ENCODE measurements at regions not wholly inside any gene's neighbourhood (a gene's known extent, or its start where the extent isn't known, plus 50 kb on each side); places are given as distances from the start of the nearest gene placed in this dataset.

- Mint-ChIP-seq H3K36me3 (ENCODE audit: unreplicated experiment) (no peaks in the 10 kb centered on the region), H3K4me1 (ENCODE audit: unreplicated experiment) (no peaks in the 10 kb centered on the region), H3K27ac (ENCODE audit: unreplicated experiment) (no peak overlapping the region), H3K4me3 (ENCODE audit: unreplicated experiment) (no peak overlapping the region), H3K9me3 (ENCODE audit: unreplicated experiment) (no peaks in the 10 kb centered on the region), H3K27me3 (ENCODE audit: unreplicated experiment) (peaks cover 5% of the 10 kb centered on the region)
- no peak for DNase-seq (ENCODE audit: extremely low spot score, unreplicated experiment)
- TF ChIP-seq CTCF (IDR thresholded peaks at IDR 0.05): peak; percentile 51
These were observed 532.4 kb downstream of the ANXA1 start for GRCh38 chr9:73683862-73684591.

DNA sequence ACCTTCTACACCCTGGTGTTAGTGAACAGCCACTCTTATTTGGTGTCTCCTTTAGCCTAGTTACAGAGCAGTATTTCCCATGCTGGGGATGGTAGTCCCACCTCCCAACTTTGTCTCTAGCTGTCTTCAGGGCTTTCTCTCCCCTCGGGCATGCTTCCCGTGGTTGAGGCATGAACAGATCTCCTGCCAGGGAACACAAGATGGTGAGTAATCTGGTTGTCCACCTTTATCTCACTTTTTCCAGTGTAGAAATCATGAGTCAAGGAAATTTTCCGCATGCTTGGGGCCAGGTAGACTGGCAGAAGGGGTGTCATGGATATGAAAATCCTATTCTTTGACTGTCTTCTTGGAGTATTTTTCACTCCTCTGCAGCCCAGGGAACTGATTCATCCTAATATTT, 532.9 kb downstream of the ANXA1 start:
- no peaks in the 10 kb centered on the region for H3K36me3 Mint-ChIP-seq (ENCODE audit: unreplicated experiment)
- H3K27ac Mint-ChIP-seq (ENCODE audit: unreplicated experiment): no peak overlapping the region
- H3K4me1 Mint-ChIP-seq (ENCODE audit: unreplicated experiment): no peaks in the 10 kb centered on the region
- no peak for TF ChIP-seq CTCF (IDR thresholded peaks at IDR 0.05)
- H3K4me3 Mint-ChIP-seq (ENCODE audit: unreplicated experiment): no peak overlapping the region
- H3K9me3 Mint-ChIP-seq (ENCODE audit: unreplicated experiment): no peaks in the 10 kb centered on the region
- DNase-seq (ENCODE audit: extremely low spot score, unreplicated experiment): no peak
- H3K27me3 Mint-ChIP-seq (ENCODE audit: unreplicated experiment): peaks cover 5% of the 10 kb centered on the region

DNA sequence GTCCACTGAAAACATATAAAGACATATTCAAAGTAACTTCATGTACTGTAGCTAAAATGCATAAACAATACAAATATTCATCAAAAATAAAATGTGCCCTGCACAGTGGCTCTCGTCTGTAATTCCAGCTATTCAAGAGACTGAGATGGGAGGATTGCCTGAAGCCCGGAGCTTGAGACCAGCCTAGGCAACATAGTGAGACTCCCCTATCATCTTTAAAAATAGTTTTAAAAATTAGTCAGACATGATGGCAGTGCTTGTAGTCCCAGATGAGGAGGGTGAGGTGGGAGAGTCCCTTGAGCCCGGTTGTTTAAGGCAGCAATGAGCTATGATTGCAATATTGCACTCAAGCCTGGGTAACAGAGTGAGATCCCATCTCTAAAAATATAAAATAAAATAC, 534.1 kb downstream of the ANXA1 start:
- Mint-ChIP-seq H3K27me3 (ENCODE audit: unreplicated experiment) (peaks cover 4% of the 10 kb centered on the region), H3K4me3 (ENCODE audit: unreplicated experiment) (no peak overlapping the region), H3K9me3 (ENCODE audit: unreplicated experiment) (no peaks in the 10 kb centered on the region), H3K36me3 (ENCODE audit: unreplicated experiment) (no peaks in the 10 kb centered on the region), H3K27ac (ENCODE audit: unreplicated experiment) (no peak overlapping the region), H3K4me1 (ENCODE audit: unreplicated experiment) (no peaks in the 10 kb centered on the region)
- no peak for DNase-seq (ENCODE audit: extremely low spot score, unreplicated experiment)
- no peak for TF ChIP-seq CTCF (IDR thresholded peaks at IDR 0.05)

DNA sequence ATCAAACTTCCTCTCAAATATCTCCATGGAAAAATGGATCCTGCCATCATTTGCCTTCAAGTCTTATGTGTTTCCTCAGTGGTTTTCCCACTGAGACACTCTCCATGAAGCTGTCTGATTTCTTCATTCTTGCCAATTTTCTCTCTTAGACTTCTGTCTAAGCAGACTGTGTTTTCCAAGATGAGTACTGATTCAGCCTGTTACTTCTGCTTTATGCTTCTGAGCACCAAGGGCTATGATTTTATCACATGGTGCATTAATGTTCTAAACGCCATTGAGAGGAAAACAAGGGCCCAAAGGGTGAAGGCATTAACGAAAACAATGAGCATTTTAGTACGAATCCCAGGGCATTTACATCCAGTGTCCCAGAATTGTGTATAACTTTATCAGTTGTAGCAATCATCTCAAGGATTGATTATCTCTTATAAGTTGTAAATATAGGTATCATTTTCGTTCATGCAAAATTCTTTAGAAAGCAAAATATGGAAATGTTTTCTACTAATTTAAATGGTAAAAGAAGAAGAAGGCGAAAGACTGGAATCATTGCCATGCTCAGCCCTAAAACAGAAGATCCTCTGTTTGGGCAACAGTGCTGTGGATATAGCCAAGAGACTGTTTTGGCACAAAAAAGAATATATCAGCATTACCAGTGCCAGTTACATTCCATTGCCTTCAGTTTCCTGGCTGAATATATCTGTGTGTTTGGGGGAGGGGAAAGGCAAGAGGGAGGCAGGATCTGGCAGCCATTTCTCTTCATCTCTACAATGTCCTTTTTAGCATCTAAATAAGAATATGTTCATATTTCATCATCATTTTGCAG, 537.6 kb downstream of the ANXA1 start:
- Mint-ChIP-seq H3K36me3 (ENCODE audit: unreplicated experiment) (no peaks in the 10 kb centered on the region), H3K27me3 (ENCODE audit: unreplicated experiment) (peaks cover under 1% of the 10 kb centered on the region)

More for the DNA sequence above, 537.6 kb downstream of the ANXA1 start:
- no peaks in the 10 kb centered on the region for H3K9me3 Mint-ChIP-seq (ENCODE audit: unreplicated experiment)
- no peak overlapping the region for H3K4me3 Mint-ChIP-seq (ENCODE audit: unreplicated experiment)
- H3K27ac Mint-ChIP-seq (ENCODE audit: unreplicated experiment): no peak overlapping the region
- TF ChIP-seq CTCF (IDR thresholded peaks at IDR 0.05): no peak
- DNase-seq (ENCODE audit: extremely low spot score, unreplicated experiment): no peak
- no peaks in the 10 kb centered on the region for H3K4me1 Mint-ChIP-seq (ENCODE audit: unreplicated experiment)
